OCI-LY1 (cell line): ENCODE measurements at regions not wholly inside any gene's neighbourhood (a gene's known extent, or its start where the extent isn't known, plus 50 kb on each side); places are given as distances from the start of the nearest gene placed in this dataset.

Experiments used
- H2AFZ ChIP-seq: fragments of 200-600 bp; sonication (generic), shearing (Covaris generic); 2 replicates; pipeline ENCODE4 v1.6.0; 2014; ENCODE audit warnings: antibody characterized with exemption, mild to moderate bottlenecking, low read length
- H3F3A ChIP-seq: fragments of 200-600 bp; sonication (generic), shearing (Covaris generic); 2 replicates; pipeline ENCODE4 v1.6.0; 2014; ENCODE audit warnings: mild to moderate bottlenecking, antibody characterized with exemption, low read length, moderate library complexity; ENCODE audit not compliant: insufficient read depth
- H3K27ac ChIP-seq: fragments of 200-600 bp; sonication (generic); 2 replicates; pipeline ENCODE4 v1.5.1; 2014; ENCODE audit warnings: low read length, mixed run types, mild to moderate bottlenecking, low read depth; ENCODE audit not compliant: poor library complexity, severe bottlenecking
- H3K27me3 ChIP-seq: fragments of 200-600 bp; sonication (generic); 2 replicates; pipeline ENCODE4 v1.6.0; 2014; ENCODE audit warnings: antibody characterized with exemption, mild to moderate bottlenecking, low read length, moderate library complexity; ENCODE audit not compliant: insufficient read depth
- H3K36me3 ChIP-seq: fragments of 200-600 bp; sonication (generic); 2 replicates; pipeline ENCODE4 v1.6.1; 2014; ENCODE audit warnings: mild to moderate bottlenecking, antibody characterized with exemption, low read length, moderate library complexity, mixed read lengths; ENCODE audit not compliant: insufficient read depth
- H3K4me1 ChIP-seq: fragments of 200-600 bp; sonication (generic); 2 replicates; pipeline ENCODE4 v1.5.1; 2014; ENCODE audit warnings: mild to moderate bottlenecking, low read length, moderate library complexity; ENCODE audit not compliant: insufficient read depth, severe bottlenecking
- H3K4me2 ChIP-seq: fragments of 200-600 bp; sonication (generic), shearing (Covaris generic); 2 replicates; pipeline ENCODE4 v1.6.1; 2014; ENCODE audit warnings: low read length
- H3K4me3 ChIP-seq: fragments of 200-600 bp; sonication (generic); 2 replicates; pipeline ENCODE4 v1.5.1; 2014; ENCODE audit warnings: low read length, low read depth, mild to moderate bottlenecking, mixed read lengths; ENCODE audit not compliant: poor library complexity, severe bottlenecking
- H3K79me2 ChIP-seq: fragments of 200-600 bp; shearing (Covaris generic); 2 replicates; pipeline ENCODE4 v1.6.1; 2016; ENCODE audit warnings: mixed run types, low read length, mixed read lengths; ENCODE audit not compliant: insufficient read depth
- H3K9ac ChIP-seq: fragments of 200-600 bp; sonication (generic), shearing (Covaris generic); 2 replicates; pipeline ENCODE4 v1.6.1; 2014; ENCODE audit warnings: mild to moderate bottlenecking, low read length, mixed read lengths
- H3K9me2 ChIP-seq: fragments of 200-600 bp; sonication (generic), shearing (Covaris generic); 2 replicates; pipeline ENCODE4 v1.6.1; 2014; ENCODE audit warnings: low read depth, mild to moderate bottlenecking, low read length, mixed read lengths
- H3K9me3 ChIP-seq: fragments of 200-600 bp; shearing (Covaris generic); 2 replicates; pipeline ENCODE4 v1.6.1; 2014; ENCODE audit warnings: low read length, mixed read lengths
- H4K20me1 ChIP-seq: fragments of 200-600 bp; sonication (generic), shearing (Covaris generic); 2 replicates; pipeline ENCODE4 v1.6.0; 2016; ENCODE audit warnings: mild to moderate bottlenecking, low read length; ENCODE audit not compliant: insufficient read depth
- EZH2 ChIP-seq: fragments of 200-600 bp; sonication (generic), shearing (Covaris generic); IDR thresholded peaks from 2 replicates; pipeline ENCODE4 v1.8.0; 2017; ENCODE audit warnings: borderline replicate concordance, mixed run types, mild to moderate bottlenecking, antibody characterized with exemption, low read length, moderate library complexity, mixed read lengths
- TF ChIP-seq, protein P1 (sequence below): fragments of 200-600 bp; sonication (generic), shearing (Covaris generic); IDR thresholded peaks from 2 replicates; pipeline ENCODE4 v1.5.1; 2017; ENCODE audit warnings: mild to moderate bottlenecking, antibody characterized with exemption, low read length, moderate library complexity, mixed read lengths

DNA sequence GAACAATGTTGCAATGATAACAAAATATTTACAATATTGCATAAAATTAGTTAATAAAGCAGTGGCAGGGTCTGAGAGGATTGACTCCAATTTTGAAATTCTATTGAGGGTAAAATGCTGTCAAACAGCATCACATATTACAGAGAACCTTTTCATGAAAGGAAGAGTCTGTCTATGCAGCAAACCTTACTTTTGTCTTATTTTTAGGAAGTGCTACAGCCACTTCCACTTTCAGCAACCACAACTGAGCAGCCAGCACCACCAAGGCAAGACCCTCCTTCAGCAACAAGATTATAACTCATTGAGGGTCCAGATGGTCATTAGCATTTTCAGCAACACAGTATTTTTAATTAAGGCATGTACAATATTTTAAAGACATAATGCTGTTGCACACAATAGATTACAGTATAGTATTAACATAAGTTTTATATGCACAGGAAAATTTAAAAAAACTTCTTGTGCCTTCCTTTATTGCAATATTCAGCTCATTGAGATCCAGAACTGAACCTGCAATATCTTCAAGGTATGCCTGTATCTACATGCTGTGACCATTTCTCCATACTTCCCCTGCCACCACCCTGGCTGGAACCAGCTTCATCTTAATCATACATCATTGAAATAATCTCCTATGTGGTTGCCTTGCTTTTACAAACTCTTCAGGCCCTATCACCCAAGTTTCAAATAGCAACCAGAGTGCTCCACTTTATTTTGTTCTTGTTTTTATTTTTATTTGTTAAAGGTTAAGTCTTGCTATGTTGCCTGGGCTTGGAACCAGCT is 711.2 kb downstream of the KCNA4 start:
- H3K9me2 ChIP-seq, result no peaks in the 10 kb centered on the region
- H3K79me2 ChIP-seq, result no peaks in the 10 kb centered on the region
- H3K9ac ChIP-seq, result no peak overlapping the region
- H4K20me1 ChIP-seq, result no peaks in the 10 kb centered on the region
- H3K27me3 ChIP-seq, result no peaks in the 10 kb centered on the region
- H3K4me3 ChIP-seq, result no peak overlapping the region
- no peak for TF ChIP-seq EZH2
- TF ChIP-seq, protein P1, sequence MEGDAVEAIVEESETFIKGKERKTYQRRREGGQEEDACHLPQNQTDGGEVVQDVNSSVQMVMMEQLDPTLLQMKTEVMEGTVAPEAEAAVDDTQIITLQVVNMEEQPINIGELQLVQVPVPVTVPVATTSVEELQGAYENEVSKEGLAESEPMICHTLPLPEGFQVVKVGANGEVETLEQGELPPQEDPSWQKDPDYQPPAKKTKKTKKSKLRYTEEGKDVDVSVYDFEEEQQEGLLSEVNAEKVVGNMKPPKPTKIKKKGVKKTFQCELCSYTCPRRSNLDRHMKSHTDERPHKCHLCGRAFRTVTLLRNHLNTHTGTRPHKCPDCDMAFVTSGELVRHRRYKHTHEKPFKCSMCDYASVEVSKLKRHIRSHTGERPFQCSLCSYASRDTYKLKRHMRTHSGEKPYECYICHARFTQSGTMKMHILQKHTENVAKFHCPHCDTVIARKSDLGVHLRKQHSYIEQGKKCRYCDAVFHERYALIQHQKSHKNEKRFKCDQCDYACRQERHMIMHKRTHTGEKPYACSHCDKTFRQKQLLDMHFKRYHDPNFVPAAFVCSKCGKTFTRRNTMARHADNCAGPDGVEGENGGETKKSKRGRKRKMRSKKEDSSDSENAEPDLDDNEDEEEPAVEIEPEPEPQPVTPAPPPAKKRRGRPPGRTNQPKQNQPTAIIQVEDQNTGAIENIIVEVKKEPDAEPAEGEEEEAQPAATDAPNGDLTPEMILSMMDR, result no peak
- H3K9me3 ChIP-seq, result no peaks in the 10 kb centered on the region
- H3K27ac ChIP-seq, result no peak overlapping the region
- no peak overlapping the region for H3K4me2 ChIP-seq
- H3K36me3 ChIP-seq, result no peaks in the 10 kb centered on the region
- H2AFZ ChIP-seq, result no peak overlapping the region
- no peaks in the 10 kb centered on the region for H3K4me1 ChIP-seq
- H3F3A ChIP-seq, result no peaks in the 10 kb centered on the region

- no peaks in the 10 kb centered on the region for H4K20me1 ChIP-seq
- H3K36me3 ChIP-seq, result no peaks in the 10 kb centered on the region
- no peak overlapping the region for H3K27ac ChIP-seq
- no peak overlapping the region for H2AFZ ChIP-seq
- TF ChIP-seq, protein P1, result no peak
- no peak for TF ChIP-seq EZH2
- no peaks in the 10 kb centered on the region for H3K9me2 ChIP-seq
- H3K4me2 ChIP-seq, result no peak overlapping the region
- no peaks in the 10 kb centered on the region for H3K79me2 ChIP-seq
- no peaks in the 10 kb centered on the region for H3F3A ChIP-seq
- H3K4me1 ChIP-seq, result no peaks in the 10 kb centered on the region
- H3K27me3 ChIP-seq, result no peaks in the 10 kb centered on the region
- no peaks in the 10 kb centered on the region for H3K9me3 ChIP-seq
- no peak overlapping the region for H3K9ac ChIP-seq
- no peak overlapping the region for H3K4me3 ChIP-seq
These were observed 716.4 kb downstream of the KCNA4 start for GRCh38 chr11:29300420-29300819.

DNA sequence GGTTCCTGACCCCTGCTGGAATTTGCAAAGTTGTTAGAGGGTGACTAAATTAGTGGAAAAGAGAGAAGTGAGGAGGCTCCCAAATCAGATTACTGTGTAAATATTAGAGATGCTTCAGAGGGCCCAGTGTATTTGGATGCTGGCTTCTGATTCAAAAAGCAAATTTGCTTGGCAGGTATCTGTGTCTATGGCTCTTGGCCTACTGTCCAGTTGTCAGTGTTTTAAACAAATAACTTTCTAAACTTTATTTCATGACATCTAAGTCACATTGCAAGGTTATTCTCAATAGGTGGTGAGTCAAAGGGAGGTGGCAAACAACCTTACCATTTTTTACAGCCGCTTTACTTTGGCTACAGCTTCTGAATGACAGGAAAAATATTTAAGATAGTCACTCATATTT is 720.1 kb downstream of the KCNA4 start:
- Histone ChIP-seq H3K27me3 (no peaks in the 10 kb centered on the region), H3K36me3 (no peaks in the 10 kb centered on the region), H3K4me2 (no peak overlapping the region), H3K4me1 (no peaks in the 10 kb centered on the region), H3F3A (no peaks in the 10 kb centered on the region), H3K79me2 (no peaks in the 10 kb centered on the region), H3K27ac (no peak overlapping the region), H3K9me3 (no peaks in the 10 kb centered on the region), H4K20me1 (no peaks in the 10 kb centered on the region), H2AFZ (no peak overlapping the region), H3K9ac (no peak overlapping the region), H3K4me3 (no peak overlapping the region), H3K9me2 (no peaks in the 10 kb centered on the region)
- TF ChIP-seq, protein P1, result no peak
- no peak for TF ChIP-seq EZH2
